ENCODE measurements at regions not wholly inside any gene's neighbourhood (a gene's known extent, or its start where the extent isn't known, plus 50 kb on each side); places are given as distances from the start of the nearest gene placed in this dataset.

GRCh38 chr3:160130950-160131349 is 94.3 kb upstream of the C3orf80 start:
- no peak for TF ChIP-seq CTCF (IDR thresholded peaks at IDR 0.05)
- TF ChIP-seq POLR2A (IDR thresholded peaks at IDR 0.05) = no peak

Measured in uterus (tissue), 2 donors.